ENCODE measurements at regions not wholly inside any gene's neighbourhood (a gene's known extent, or its start where the extent isn't known, plus 50 kb on each side); places are given as distances from the start of the nearest gene placed in this dataset.

DNA sequence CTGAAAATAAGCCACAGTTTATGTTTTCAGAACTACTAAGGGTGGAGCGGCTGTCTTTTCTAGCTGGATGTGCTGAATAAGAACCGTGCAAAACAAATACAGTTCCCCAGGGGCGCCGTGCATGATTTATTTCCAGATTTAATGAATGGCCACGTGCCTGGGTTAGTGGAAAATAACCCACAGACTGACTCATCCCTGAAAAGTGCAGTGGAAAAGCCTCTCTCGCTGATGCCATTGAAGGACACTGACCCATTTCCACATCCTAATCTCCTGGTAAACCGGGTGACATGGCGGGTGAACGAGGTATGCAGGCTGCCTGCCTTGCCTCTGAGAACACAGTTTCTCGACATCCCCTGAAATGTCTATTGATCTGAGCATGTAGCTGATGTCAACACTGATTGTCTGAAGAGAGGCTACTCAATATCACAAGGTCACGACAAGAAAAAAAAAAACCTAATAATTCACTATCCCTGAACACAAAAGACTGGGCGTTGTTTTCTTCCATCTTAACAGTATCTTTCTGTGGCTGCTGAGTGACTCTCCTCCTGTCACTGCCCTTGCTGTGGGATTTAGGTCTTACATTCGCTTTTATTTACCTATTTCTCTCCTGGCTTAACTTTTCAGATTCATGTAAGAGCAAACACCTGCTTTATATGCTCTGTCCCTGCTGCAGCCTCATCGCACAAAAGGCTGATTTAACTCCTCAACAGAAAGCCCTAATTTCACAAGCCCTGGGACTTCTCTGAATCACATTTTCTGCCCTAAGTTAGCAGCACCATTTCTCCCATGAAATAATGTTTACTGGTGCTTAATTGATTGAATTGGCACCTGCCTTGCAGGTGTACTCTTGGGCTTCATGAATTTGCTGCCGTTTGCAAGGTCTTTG, 76.9 kb upstream of the SCOC start:
- no peaks in the 10 kb centered on the region for H3K36me3 Mint-ChIP-seq (ENCODE audit: low read depth)
- H3K9me3 Mint-ChIP-seq = no peaks in the 10 kb centered on the region
- no peak overlapping the region for H3K4me3 Mint-ChIP-seq
- H3K27ac Mint-ChIP-seq = no peak overlapping the region
- peaks cover 3% of the 10 kb centered on the region for H3K27me3 Mint-ChIP-seq
- H3K4me1 Mint-ChIP-seq (ENCODE audit: low read depth) = peaks cover 15% of the 10 kb centered on the region
- intact Hi-C loops (cut with micrococcal nuclease) = no loop called here

DNA sequence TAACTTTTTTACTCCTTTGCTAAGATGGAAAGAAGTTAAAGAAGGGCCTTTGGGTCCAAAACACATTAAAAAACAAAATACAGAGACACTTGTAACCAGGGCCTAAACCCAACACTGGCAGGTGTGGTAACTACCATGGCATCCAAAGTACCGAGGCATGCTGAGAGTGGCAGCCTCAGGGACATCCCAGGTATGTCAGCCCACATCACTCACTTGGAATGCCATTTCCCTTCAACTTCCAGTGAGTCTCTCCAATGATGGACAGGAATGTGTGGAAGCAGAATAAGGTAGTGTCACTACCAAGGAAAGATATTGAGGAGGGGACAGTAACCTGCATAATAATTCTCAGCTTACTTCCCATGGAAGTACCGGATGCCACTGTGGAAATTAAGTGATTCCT, 79.5 kb upstream of the SCOC start:
- no peak overlapping the region for H3K4me3 Mint-ChIP-seq
- H3K27ac Mint-ChIP-seq = no peak overlapping the region
- no peaks in the 10 kb centered on the region for H3K4me1 Mint-ChIP-seq (ENCODE audit: low read depth)
- no peaks in the 10 kb centered on the region for H3K36me3 Mint-ChIP-seq (ENCODE audit: low read depth)
- intact Hi-C loops (cut with micrococcal nuclease) = no loop called here
- peaks cover 3% of the 10 kb centered on the region for H3K27me3 Mint-ChIP-seq
- no peaks in the 10 kb centered on the region for H3K9me3 Mint-ChIP-seq

DNA sequence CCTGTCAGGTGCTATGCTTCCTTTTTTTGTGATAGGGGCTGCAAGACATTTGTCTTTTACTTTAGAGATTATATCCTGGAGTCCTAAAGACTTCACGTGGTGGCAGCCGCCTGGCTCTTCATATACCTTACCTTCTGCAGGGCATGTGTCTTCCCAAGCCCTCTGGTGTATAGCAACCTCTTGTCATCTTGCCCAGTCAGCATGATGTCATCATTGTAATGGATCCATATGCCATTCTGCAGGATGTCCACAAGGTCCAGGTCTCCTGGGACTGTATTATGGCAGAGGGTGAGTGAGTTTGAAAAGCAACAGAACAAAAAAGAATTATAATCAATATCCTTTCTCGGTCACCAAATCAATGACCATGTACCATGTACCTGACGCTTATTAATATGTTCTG, 82.2 kb upstream of the SCOC start:
- H3K36me3 Mint-ChIP-seq (ENCODE audit: low read depth) = no peaks in the 10 kb centered on the region
- H3K4me1 Mint-ChIP-seq (ENCODE audit: low read depth) = no peaks in the 10 kb centered on the region
- H3K4me3 Mint-ChIP-seq = no peak overlapping the region
- no peaks in the 10 kb centered on the region for H3K9me3 Mint-ChIP-seq
- intact Hi-C loops (cut with micrococcal nuclease) = no loop called here
- H3K27me3 Mint-ChIP-seq = peaks cover 3% of the 10 kb centered on the region
- H3K27ac Mint-ChIP-seq = no peak overlapping the region

DNA sequence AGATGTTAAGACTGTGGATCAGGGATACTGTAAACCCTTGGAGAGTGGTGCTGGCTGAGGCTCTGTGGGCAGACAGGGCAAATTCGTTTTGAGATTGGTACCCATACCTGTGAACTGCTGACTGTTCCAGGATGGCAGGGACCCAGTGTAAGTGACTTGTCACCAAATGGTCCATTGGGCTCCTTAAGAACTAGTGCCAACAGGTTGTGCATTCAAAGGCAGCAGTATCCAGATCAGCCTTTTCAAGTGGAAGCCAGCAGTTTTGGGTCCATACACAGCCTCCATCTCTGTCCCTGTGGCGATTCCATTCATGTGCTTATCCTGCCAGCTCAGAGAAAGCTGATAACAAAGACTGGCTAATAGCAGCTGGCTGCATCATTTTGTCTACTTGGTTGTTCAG, 84.0 kb upstream of the SCOC start:
- Mint-ChIP-seq H3K27me3 (peaks cover 4% of the 10 kb centered on the region), H3K4me3 (no peak overlapping the region), H3K36me3 (ENCODE audit: low read depth) (no peaks in the 10 kb centered on the region), H3K4me1 (ENCODE audit: low read depth) (no peaks in the 10 kb centered on the region), H3K9me3 (no peaks in the 10 kb centered on the region), H3K27ac (no peak overlapping the region)
- intact Hi-C loops (cut with micrococcal nuclease) = no loop called here

DNA sequence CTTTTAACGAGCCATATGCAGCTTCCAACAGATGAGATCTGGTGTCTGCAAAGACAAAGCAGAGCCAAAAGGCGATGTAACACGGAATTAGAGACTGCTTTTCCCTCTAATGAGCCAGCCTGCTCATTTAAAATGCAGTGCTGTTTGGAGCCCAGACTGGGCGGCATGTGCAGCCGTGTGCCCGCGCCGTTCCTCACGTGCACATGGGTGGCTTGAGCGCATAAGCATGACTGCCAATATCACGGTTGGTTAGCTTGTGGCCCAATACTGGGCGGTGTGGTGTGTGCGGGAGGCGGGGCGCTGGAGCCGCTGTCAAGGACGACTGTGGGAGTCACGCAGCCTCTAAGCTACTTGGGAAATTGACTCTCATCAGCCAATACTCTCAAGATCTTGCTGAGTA, 87.0 kb upstream of the SCOC start:
- intact Hi-C loops (cut with micrococcal nuclease) = no loop called here
- H3K27ac Mint-ChIP-seq = no peak overlapping the region
- H3K27me3 Mint-ChIP-seq = peaks cover 6% of the 10 kb centered on the region
- no peaks in the 10 kb centered on the region for H3K9me3 Mint-ChIP-seq
- no peak overlapping the region for H3K4me3 Mint-ChIP-seq
- H3K36me3 Mint-ChIP-seq (ENCODE audit: low read depth) = no peaks in the 10 kb centered on the region
- no peaks in the 10 kb centered on the region for H3K4me1 Mint-ChIP-seq (ENCODE audit: low read depth)

DNA sequence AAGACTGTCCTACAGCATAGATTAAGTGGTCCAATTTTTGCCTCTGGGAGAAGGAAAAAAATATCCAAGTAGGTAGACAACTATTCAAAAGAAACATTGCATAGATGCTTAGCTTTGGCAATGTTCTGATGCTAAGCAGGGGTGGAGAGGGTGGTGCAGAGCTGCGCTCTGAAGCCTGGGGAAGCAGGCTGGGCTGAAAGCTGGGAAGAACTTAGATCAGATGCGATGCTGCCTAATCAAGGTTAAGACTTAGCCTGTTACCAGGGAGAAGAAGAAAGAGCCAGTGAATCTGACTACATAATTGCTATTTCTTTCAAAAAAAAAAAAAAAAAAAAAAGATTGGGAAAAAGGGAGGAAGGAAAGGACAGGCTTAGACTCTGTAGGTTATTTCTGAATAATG, 89.0 kb upstream of the SCOC start:
- no peak overlapping the region for H3K27ac Mint-ChIP-seq
- H3K4me3 Mint-ChIP-seq = no peak overlapping the region

DNA sequence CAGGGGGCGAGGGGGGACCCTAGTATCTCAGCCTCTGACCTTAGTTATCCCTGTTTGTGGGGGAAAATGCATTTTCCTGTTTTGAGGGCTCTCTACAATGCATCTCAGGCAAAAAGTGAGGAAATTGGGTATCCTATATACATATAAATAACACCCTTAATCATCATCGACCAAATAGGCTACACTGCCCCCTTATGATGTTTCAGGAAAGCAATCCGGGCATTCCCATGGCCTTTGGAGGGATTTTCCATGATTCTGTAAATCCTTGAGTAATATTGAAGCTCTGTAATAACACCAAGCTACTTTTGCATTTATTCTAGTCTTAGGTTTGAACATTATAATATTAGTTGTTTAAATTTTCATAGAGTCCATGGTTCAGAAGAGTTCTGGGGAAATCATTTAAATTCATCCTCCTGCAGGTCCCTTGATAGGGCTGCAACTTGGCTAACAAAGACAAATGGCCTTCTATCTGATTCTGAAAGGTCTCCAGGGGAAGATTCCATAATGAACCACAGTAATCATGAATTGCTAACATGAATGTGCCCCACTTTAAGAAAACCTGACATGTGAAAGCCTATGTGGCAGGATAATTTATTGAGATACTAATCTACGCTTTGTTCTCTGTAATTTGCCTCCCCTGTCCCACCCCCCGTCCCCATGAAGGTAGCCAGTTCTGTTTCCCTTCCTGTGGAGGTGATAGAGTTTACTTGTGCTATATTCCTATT, 91.5 kb upstream of the SCOC start:
- intact Hi-C loops (cut with micrococcal nuclease) = no loop called here
- H3K27ac Mint-ChIP-seq = no peak overlapping the region
- H3K4me3 Mint-ChIP-seq = no peak overlapping the region
- H3K27me3 Mint-ChIP-seq = peaks cover 9% of the 10 kb centered on the region
- H3K4me1 Mint-ChIP-seq (ENCODE audit: low read depth) = no peaks in the 10 kb centered on the region
- no peaks in the 10 kb centered on the region for H3K36me3 Mint-ChIP-seq (ENCODE audit: low read depth)
- H3K9me3 Mint-ChIP-seq = no peaks in the 10 kb centered on the region

More for the DNA sequence above, 89.0 kb upstream of the SCOC start:
- peaks cover 9% of the 10 kb centered on the region for H3K27me3 Mint-ChIP-seq
- no peaks in the 10 kb centered on the region for H3K4me1 Mint-ChIP-seq (ENCODE audit: low read depth)
- H3K9me3 Mint-ChIP-seq = no peaks in the 10 kb centered on the region
- intact Hi-C loops (cut with micrococcal nuclease) = no loop called here
- H3K36me3 Mint-ChIP-seq (ENCODE audit: low read depth) = no peaks in the 10 kb centered on the region

DNA sequence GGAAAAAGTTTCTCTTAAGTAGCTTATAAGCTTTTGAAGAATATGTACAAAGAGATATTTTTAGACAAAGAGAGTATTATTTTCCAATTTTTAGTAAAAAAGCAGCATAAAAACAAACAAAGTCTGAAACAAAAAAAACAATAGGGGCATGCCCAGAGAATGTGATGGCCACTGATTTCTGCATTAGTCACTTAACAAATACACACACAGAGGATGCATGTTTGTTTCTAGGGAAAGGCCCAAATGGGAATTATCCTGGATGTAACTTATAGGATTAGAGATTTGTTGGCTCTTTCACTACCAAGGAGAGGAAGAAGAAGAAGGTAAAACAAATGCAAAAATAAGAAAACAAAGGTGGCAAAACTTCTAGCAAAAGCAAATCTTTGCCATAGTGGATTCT, 95.9 kb upstream of the SCOC start:
- no peaks in the 10 kb centered on the region for H3K36me3 Mint-ChIP-seq (ENCODE audit: low read depth)
- peaks cover 2% of the 10 kb centered on the region for H3K27me3 Mint-ChIP-seq
- no peaks in the 10 kb centered on the region for H3K9me3 Mint-ChIP-seq
- intact Hi-C loops (cut with micrococcal nuclease) = no loop called here
- H3K4me1 Mint-ChIP-seq (ENCODE audit: low read depth) = no peaks in the 10 kb centered on the region
- no peak overlapping the region for H3K4me3 Mint-ChIP-seq
- H3K27ac Mint-ChIP-seq = no peak overlapping the region

DNA sequence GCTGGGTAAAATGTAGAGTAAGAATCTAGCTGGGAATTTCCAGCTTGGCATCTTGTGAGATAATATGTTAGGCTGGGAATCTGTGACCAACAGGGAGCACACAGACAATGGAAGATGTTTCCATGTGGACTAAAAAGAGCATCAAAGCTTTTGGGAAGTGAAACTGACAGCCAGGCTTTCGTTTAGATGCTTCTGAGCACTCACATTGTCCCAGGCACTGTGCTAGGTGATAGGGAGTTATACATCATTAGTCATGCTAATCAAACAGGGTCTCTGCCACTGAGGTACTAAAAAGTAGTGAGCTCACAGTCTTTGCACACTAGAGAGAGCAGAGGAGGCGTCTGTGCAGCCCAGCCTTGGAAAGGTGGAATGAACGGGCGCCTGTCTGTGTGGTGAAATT, 101.9 kb upstream of the SCOC start:
- Mint-ChIP-seq H3K36me3 (ENCODE audit: low read depth) (no peaks in the 10 kb centered on the region), H3K9me3 (no peaks in the 10 kb centered on the region), H3K4me1 (ENCODE audit: low read depth) (no peaks in the 10 kb centered on the region), H3K27ac (no peak overlapping the region), H3K27me3 (peaks cover 2% of the 10 kb centered on the region), H3K4me3 (no peak overlapping the region)
- intact Hi-C loops (cut with micrococcal nuclease) = no loop called here

DNA sequence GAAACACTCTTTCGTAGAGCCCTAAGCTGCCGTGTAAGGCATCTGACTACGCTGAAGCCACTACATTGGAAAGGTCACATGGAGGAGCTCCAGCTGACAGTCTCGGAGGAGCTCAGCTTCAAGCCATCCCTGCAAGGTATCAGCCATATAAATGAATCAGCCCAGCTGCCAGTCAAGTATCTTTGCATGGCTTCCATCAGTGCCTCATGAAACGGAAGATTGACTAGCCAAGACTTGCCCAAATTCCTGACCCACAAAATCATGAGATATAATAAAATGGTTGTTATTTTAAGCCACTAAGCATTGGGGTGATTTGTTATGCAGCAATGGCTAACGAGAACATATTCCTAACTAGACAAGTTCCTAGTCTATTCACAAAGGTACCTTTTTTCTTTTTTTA, 104.1 kb upstream of the SCOC start:
- Mint-ChIP-seq H3K4me1 (ENCODE audit: low read depth) (no peaks in the 10 kb centered on the region), H3K36me3 (ENCODE audit: low read depth) (no peaks in the 10 kb centered on the region), H3K27ac (no peak overlapping the region), H3K9me3 (no peaks in the 10 kb centered on the region), H3K4me3 (no peak overlapping the region), H3K27me3 (peaks cover 2% of the 10 kb centered on the region)
- intact Hi-C loops (cut with micrococcal nuclease) = no loop called here

DNA sequence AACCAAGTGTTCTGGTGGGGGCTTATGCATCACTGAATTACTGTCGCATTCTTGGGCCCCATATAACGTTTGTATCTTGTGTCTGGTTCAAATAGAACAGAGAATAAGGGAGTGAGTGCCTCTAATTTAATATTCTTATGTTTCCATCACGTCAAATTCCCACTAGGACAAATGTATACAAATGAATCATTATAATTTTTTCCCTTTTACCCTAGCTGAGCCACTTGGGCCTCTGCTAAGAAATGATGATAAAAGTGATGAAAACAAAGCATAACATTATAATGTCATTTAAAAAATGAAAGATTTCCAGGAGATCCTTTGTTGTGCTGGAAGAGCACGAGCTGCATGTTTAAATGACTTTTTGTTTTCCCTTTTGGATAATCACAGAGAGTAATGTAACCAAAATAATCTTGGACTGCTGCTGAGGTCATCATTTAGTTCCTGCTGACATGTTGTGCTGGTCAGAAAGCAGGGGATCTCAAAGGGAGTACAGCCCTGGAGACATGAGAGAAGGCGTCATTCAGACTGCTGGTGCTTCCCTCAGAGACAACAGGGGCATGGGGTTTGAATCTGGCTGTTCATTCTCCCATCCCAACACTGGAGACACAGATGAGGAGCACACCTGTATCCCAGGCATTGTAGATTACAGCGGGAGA, 105.1 kb upstream of the SCOC start:
- H3K27ac Mint-ChIP-seq = no peak overlapping the region
- no peak overlapping the region for H3K4me3 Mint-ChIP-seq
- H3K9me3 Mint-ChIP-seq = no peaks in the 10 kb centered on the region
- no peaks in the 10 kb centered on the region for H3K4me1 Mint-ChIP-seq (ENCODE audit: low read depth)
- no peaks in the 10 kb centered on the region for H3K36me3 Mint-ChIP-seq (ENCODE audit: low read depth)
- intact Hi-C loops (cut with micrococcal nuclease) = no loop called here
- H3K27me3 Mint-ChIP-seq = peaks cover 2% of the 10 kb centered on the region

DNA sequence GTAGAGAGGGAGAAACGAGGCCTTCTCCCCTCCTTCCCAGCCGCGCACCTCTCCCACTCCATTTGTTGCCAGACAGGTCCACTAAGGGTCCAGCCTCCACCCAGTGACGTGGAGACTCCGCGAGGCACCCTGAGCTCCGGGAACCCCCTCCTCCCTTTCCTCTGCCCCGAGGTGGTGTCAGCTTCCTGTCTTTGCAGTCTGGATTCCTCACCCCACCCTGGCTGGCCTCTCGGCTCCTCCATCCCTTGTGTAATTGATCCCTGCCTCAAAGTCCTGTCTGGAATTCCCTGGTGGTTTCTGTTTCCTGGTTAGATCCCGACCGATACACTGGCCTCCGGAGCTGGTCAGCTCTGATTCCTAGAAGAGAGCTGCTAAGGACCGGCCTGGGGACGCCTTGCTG, 105.9 kb upstream of the SCOC start:
- H3K9me3 Mint-ChIP-seq = no peaks in the 10 kb centered on the region
- H3K4me1 Mint-ChIP-seq (ENCODE audit: low read depth) = no peaks in the 10 kb centered on the region
- intact Hi-C loops (cut with micrococcal nuclease) = no loop called here
- H3K27me3 Mint-ChIP-seq = peaks cover 2% of the 10 kb centered on the region
- H3K27ac Mint-ChIP-seq = no peak overlapping the region
- H3K4me3 Mint-ChIP-seq = no peak overlapping the region
- H3K36me3 Mint-ChIP-seq (ENCODE audit: low read depth) = no peaks in the 10 kb centered on the region

DNA sequence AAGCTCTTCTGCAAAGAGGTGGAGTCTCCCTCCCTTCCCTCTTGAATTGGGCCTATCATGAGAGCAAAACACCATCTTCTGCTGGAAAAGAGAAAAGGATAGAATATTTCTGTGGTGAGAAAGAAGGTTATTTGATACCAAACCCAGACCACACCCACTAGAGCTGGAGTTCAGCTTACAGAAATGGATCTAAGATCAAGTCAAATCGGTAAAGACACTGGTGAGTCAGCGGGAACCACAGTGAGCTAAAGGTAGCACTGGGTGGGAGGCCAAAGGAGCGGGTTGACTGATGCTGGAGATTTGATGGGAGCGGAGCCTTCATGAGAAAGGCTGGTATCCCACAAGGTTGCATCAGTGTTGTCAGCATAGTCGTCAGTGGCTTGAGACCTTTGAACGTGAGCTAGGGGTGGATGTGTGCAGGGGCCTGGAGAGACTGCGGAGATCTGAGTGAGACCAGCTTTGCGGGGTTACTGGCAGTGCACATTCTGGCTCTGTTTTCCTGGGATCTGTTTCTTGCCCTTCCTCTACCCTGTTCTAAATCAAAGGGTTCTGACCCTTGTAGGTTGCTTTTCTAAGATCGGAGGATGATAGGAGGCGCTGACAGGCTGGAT, 106.4 kb upstream of the SCOC start:
- H3K27me3 Mint-ChIP-seq = peaks cover 2% of the 10 kb centered on the region
- no peak overlapping the region for H3K4me3 Mint-ChIP-seq
- intact Hi-C loops (cut with micrococcal nuclease) = no loop called here
- H3K9me3 Mint-ChIP-seq = no peaks in the 10 kb centered on the region
- H3K4me1 Mint-ChIP-seq (ENCODE audit: low read depth) = no peaks in the 10 kb centered on the region
- H3K27ac Mint-ChIP-seq = no peak overlapping the region
- H3K36me3 Mint-ChIP-seq (ENCODE audit: low read depth) = no peaks in the 10 kb centered on the region

DNA sequence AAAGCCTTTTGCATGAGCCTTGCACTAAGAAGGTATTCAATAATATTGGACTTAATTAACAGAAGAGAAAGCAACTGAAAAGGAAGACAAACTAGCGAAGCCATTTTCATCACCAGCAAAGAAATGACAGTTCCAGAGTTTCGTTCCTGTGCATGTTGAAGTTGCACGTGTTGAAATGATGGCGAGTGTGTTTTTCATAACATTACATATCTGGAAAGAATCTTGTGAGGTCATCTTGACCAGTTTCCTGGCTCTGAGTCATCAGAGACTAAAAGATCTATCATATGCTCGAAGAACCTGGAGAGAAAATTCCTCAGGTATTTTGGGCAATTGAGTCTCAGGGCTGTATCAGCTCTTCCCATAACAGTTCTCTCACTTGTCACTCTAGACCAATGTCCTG, 106.2 kb upstream of the MAML3 start:
- peaks cover 2% of the 10 kb centered on the region for H3K27me3 Mint-ChIP-seq
- H3K9me3 Mint-ChIP-seq = no peaks in the 10 kb centered on the region
- no peak overlapping the region for H3K27ac Mint-ChIP-seq
- no peak overlapping the region for H3K4me3 Mint-ChIP-seq
- no peaks in the 10 kb centered on the region for H3K36me3 Mint-ChIP-seq (ENCODE audit: low read depth)
- intact Hi-C loops (cut with micrococcal nuclease) = no loop called here
- H3K4me1 Mint-ChIP-seq (ENCODE audit: low read depth) = no peaks in the 10 kb centered on the region
